AG04449 (cell line): ENCODE measurements at regions not wholly inside any gene's neighbourhood (a gene's known extent, or its start where the extent isn't known, plus 50 kb on each side); places are given as distances from the start of the nearest gene placed in this dataset.

ENCODE experiments used
- CTCF ChIA-PET: fragments of 350-600 bp; formaldehyde crosslinking; extraction: SDS; loops from one replicate; lab custom pipeline; 2021; ENCODE audit warnings: antibody characterized with exemption; lab: Yijun Ruan, JAX
- POLR2A ChIA-PET: fragments of 400-600, 350-600 bp; formaldehyde crosslinking; extraction: SDS; loops from one replicate; lab custom pipeline; 2020; ENCODE audit warnings: antibody characterized with exemption, inconsistent platforms; lab: Yijun Ruan, JAX
- DNase-seq: peaks from one replicate; pipeline ENCODE4 v3.0.0-alpha.2; 2010; ENCODE audit warnings: low read depth, low spot score
- H3K4me3 ChIP-seq: 2 replicates; pipeline ENCODE4 v1.5.1; 2011; ENCODE audit warnings: low read depth, mild to moderate bottlenecking, control low read depth, low read length
- TF ChIP-seq, protein P1 (sequence below): IDR thresholded peaks from one replicate; pipeline ENCODE4 v1.5.1; 2011; ENCODE audit warnings: mild to moderate bottlenecking, moderate library complexity, low read length, control low read depth, inconsistent platforms; ENCODE audit not compliant: insufficient read depth; ENCODE audit errors: missing control alignments

DNA sequence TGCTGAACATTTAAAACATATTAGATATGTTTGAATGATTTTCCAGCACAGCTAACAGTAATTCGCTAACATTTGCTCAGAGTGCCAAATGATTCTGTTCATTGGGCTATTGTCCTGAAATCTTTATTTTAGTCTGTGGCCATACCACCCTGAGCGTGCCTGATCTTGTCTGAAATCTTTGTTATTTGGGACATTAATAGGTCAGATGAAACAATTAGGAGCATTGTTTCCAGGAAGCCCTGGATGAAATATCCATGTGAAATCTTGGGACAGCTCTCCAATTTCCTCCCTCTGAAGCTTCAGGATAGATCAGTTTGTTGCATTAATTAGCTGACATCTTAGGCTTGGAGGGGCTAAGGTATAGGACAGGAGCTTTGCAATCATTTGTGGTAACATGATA, 512.0 kb downstream of the KIF20B start:
- CTCF ChIA-PET: no interaction called here
- no peak for DNase-seq
- H3K4me3 ChIP-seq: no peak overlapping the region
- TF ChIP-seq, protein P1, sequence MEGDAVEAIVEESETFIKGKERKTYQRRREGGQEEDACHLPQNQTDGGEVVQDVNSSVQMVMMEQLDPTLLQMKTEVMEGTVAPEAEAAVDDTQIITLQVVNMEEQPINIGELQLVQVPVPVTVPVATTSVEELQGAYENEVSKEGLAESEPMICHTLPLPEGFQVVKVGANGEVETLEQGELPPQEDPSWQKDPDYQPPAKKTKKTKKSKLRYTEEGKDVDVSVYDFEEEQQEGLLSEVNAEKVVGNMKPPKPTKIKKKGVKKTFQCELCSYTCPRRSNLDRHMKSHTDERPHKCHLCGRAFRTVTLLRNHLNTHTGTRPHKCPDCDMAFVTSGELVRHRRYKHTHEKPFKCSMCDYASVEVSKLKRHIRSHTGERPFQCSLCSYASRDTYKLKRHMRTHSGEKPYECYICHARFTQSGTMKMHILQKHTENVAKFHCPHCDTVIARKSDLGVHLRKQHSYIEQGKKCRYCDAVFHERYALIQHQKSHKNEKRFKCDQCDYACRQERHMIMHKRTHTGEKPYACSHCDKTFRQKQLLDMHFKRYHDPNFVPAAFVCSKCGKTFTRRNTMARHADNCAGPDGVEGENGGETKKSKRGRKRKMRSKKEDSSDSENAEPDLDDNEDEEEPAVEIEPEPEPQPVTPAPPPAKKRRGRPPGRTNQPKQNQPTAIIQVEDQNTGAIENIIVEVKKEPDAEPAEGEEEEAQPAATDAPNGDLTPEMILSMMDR: no peak
- POLR2A ChIA-PET: no interaction called here

DNA sequence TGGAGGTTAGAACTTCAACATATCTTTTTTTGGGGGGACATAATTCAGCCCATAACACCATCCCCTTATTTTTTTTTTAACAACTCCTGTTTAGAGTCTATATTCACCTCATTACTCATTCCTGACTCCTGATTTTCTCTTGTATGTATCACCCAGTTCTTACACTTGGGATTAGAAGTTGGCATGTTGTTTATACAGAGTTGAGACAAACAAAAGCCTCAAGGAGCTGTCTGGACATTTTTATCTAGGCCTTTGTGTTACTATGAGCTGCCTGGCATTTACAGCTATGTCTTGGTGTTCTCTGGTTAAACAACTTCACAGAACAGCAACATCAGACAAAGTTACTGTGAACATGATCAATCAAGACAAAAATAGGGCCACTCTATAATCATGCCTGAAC, 517.5 kb downstream of the KIF20B start:
- no peak overlapping the region for H3K4me3 ChIP-seq
- TF ChIP-seq, protein P1: no peak
- ChIA-PET CTCF (no interaction called here), POLR2A (no interaction called here)
- DNase-seq: no peak

DNA sequence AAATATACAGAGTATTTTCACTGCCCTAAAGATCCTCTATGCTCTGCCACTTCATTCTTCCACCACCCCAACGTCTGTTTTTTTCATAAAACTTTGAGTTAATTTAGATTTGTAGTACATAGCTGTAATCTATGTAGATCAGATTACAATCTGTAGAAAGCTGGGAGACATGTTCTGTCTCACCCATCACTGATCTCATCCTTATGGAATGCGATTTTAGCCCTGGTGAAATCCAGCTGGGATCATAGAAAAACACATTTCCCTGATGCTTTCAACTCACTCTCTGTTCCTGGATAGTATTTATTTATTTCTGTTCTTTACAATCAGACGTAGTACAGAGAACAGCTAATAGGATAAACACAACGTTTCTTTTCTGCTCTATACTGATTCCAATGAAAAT, 521.0 kb downstream of the KIF20B start:
- ChIA-PET CTCF (no interaction called here), POLR2A (no interaction called here)
- no peak overlapping the region for H3K4me3 ChIP-seq
- no peak for DNase-seq
- TF ChIP-seq, protein P1: no peak

DNA sequence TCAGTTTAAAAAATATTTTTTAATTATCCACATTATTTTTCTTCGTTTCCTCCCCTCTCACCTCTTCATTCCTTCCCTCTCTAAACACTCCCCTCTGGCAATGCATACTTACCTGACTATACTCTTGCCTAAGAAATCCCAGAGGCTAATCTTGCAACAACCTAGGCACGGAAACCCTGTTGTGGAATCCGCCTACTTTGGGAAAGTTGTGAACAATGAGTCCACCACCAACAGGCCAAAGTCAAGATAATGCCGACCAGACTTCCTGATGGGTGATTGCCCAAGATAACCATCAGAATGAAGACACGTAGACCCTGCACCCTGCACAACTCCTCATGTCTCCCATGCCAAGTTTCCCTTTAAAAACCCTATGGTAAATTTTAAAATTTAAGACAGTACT, 521.5 kb downstream of the KIF20B start:
- TF ChIP-seq, protein P1: no peak
- no peak overlapping the region for H3K4me3 ChIP-seq
- no peak for DNase-seq
- CTCF ChIA-PET: no interaction called here
- POLR2A ChIA-PET: no interaction called here

DNA sequence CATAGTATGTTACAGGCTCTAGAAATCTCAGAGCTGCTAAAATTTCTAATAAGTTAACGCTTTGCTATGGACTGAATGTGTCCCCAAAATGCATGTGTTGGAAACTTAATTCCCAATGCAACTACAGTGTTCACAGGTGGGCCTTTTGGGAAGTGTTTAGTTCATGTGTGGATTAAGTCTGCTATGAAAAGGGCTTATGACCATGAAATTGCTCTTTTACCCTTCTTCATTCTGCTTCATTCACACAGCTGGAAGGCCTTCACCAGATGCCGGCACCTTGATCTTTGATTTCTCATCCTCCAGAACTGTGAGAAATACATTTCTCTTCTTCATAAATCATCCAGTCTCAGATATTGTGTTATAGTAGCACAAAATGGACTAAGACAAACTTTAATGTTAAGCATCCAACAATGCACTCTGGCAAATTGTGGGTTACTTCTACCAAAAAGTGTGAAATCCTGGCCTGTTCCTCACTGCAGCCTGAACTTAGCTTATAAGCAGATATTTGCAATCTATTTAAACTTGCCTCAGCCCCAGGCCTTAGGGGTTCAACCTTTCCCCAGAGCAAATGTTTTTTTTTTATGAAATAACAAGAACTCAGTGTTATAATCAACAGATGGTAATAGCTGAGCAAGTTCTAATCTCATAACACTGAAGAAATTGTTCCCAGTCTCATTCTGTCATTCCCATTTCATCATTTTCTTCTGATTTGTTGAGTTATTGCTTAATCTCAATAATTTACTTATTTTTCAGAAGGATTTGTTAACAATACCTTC, 523.6 kb downstream of the KIF20B start:
- H3K4me3 ChIP-seq: no peak overlapping the region
- POLR2A ChIA-PET: interaction anchor here (0.5 kb wide), 1 partner anchor 660 kb away, joined by 3 read pairs; no protein-coding TSS in a partner anchor
- no peak for DNase-seq
- TF ChIP-seq, protein P1: no peak
- CTCF ChIA-PET: no interaction called here

DNA sequence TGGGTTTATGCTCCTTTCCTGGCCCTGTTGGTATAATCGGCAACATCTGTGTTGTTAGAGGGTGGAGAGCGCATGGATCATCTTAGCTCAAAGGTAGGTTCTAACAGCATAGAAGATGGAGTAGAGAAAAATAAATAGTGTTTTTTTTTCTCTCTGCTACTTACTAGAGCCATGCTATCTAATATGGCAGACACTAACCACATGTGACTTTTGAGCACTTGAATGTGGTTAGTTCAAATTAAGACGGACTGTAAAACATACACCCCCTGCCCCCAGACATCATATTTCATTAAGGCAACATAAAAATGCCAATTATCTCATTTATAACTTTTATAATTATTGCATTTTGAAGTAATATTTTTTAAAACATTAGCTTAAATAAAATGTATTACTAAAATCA, 525.1 kb downstream of the KIF20B start:
- TF ChIP-seq, protein P1: no peak
- ChIA-PET POLR2A (no interaction called here), CTCF (interaction anchor here (0.6 kb wide), 1 partner anchor 10 kb away, joined by 3 read pairs; no protein-coding TSS in a partner anchor)
- H3K4me3 ChIP-seq: no peak overlapping the region
- no peak for DNase-seq
